ENCODE measurements at regions not wholly inside any gene's neighbourhood (a gene's known extent, or its start where the extent isn't known, plus 50 kb on each side); places are given as distances from the start of the nearest gene placed in this dataset.
"Not testable (repeated sequence)": the region's sequence is repeated elsewhere in the genome, so short reads cannot be mapped to it uniquely, and the experiment has no call there.

DNA sequence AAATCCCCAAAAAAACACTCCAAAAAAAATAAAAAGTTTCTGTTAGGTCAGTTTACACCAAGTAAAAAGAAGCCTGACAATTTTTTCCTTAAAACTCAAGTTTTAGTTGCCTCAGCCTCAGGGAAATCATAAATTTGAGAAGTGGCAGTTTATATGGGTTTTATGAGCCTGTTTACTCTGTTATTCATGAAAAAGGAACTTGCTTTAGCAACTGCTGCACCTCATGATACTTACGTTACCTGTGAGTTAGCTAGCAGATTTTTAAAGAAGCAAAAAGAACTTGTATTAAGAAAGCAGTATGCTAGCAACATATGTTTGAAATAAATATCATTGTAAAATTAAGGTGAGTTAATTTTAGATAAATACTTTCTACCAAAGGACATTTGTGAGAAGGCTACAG lies 1264.5 kb upstream of the PHF14 start:
- DNase-seq (ENCODE audit: low spot score): no peak

DNA sequence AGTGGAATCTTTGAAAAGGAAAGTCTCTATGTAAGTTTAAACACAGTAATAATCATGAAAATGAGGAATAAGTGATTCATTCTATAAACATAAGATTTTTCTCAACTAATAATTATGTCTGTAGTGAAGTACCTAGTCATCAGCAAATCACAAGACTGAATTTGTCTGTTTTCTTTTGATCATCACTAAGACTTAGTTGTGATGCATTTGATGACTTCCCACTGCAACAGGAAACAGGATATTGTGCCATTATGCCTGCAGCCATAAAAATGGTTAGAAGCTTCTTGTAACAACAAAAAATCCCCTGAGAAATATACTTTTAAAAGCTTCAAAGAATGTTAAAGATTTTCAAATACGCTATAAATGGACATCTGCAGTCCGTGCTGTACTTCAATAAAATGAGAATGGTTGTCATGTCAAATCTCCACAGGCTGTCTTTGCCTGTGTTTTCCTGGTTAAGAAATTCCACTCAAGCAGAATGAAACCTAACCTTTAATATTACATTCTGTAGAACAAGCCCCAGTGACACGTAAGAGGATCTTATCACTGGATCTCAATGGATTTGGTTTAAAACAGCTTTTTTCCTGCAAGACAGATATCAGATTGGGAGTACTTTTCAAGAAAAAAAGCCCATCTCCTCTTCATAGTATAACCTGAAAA lies 1262.3 kb upstream of the PHF14 start:
- no peak for DNase-seq (ENCODE audit: low spot score)

DNA sequence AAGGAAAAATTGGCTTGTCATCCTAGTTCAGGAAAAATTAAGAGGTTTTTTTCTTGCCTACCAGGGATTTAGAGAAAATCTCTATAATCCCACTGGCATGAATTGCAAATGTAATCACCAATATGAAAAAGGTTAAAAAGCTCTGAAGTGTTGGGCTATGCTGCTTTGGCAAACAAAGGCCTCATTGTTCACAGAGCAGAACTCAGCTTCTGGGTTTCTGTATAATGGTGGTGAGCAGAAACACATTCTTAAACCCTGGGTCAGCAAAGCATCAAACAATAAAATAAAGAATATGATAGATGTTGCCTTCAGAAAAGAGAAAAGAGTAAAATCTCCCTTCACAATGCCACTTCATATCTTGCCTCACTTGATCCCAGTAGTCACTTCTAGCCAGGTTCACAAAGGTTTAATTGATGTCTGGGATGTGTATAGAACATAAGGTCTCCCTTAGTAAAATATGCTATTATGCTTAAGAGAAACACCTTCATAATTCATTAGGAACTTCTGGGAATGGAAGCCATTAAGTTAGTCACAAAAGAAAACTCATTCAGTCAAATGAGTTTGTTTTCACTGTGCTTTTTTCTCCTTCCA lies 1255.5 kb upstream of the PHF14 start:
- no peak for DNase-seq (ENCODE audit: low spot score)

DNA sequence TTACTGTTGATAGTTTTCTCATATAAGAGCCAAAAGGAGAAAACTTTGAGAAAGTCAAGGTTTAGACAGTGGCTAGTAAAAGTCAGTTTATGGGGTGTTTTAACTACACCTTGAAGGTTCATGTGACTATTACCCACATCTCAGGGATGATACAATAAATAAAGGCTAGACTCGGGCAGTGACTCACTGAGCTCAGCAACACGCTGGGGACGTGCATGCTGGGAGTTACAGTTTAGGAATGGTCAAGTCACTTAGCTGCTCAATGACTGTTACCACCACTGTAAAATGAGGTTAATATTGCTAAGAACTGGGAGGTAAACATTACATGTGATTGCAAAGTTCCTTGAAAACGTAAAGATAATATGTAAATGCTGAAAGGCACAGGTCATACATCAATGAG lies 1254.4 kb upstream of the PHF14 start:
- no peak for DNase-seq (ENCODE audit: low spot score)

DNA sequence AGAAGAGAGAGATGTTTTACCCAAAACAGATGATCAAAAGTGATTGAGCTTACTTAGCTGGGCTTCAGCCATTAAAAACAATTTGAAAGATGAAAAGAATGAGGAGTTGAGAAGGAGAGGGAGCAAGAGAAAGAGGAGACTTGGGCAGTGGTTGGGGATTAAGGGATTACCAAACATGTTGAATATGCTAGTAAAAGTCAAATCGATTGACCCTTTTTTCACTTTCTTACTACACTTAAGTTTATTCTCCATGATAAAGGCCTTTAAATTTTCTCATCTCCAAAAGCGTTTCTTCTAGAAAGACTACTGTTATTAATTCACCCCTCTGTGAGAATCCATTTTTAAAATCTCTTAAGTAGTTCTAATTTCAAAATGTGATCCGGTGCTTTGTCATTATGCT lies 1254.0 kb upstream of the PHF14 start:
- no peak for DNase-seq (ENCODE audit: low spot score)

DNA sequence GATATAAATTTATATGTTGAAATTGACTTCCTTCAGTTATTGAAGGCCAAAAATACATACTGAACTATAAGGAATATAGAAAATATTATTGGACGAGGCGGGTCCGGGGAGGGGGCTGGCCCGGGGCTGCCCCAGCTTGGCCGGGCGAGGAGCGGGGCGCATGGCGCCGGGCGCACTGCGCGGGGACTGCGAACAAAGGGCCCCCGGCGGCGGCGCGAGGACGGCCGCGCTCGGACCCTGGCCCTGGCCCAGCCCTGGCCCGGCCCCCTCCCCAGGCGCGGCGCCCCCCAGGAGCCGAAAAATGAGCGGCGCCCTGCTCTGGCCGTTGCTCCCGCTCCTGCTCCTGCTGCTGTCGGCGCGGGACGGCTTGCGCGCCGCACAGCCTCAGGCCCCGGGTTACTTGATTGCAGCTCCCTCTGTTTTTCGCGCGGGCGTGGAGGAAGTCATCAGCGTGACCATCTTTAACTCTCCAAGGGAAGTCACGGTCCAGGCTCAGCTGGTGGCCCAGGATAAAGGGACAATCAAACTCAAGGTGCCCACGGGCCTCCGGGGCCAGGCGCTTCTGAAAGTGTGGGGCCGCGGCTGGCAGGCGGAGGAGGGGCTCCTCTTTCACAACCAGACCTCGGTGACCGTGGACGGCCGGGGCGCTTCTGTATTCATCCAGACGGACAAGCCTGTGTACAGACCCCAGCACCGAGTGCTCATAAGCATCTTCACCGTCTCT lies 1247.6 kb upstream of the PHF14 start:
- not testable (repeated sequence) for DNase-seq (ENCODE audit: low spot score)

DNA sequence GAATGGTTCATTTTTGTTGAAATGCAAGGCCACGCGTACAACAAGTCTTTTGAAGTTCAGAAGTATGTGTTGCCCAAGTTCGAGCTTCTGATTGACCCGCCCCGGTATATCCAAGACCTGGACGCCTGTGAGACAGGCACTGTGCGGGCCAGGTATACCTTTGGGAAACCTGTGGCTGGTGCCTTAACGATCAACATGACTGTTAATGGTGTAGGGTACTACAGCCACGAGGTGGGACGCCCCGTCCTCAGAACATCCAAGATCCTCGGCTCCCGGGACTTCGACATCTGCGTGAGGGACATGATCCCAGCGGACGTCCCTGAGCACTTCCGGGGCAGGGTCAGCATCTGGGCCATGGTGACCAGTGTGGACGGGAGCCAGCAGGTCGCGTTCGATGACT lies 1246.9 kb upstream of the PHF14 start:
- DNase-seq (ENCODE audit: low spot score): not testable (repeated sequence)

DNA sequence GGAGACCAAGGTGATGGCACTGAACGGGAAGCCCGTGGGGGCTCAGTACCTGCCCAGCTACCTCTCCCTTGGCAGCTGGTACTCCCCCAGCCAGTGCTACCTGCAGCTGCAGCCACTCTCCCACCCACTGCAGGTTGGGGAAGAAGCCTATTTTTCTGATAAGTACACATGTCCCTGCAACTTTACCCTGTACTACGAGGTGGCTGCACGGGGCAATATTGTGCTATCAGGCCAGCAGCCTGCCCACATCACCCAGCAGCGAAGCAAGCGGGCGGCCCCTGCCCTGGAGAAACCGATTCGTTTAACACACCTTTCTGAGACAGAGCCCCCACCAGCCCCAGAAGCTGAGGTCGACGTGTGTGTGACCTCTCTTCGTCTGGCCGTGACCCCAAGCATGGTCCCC lies 1246.2 kb upstream of the PHF14 start:
- DNase-seq (ENCODE audit: low spot score): not testable (repeated sequence)

DNA sequence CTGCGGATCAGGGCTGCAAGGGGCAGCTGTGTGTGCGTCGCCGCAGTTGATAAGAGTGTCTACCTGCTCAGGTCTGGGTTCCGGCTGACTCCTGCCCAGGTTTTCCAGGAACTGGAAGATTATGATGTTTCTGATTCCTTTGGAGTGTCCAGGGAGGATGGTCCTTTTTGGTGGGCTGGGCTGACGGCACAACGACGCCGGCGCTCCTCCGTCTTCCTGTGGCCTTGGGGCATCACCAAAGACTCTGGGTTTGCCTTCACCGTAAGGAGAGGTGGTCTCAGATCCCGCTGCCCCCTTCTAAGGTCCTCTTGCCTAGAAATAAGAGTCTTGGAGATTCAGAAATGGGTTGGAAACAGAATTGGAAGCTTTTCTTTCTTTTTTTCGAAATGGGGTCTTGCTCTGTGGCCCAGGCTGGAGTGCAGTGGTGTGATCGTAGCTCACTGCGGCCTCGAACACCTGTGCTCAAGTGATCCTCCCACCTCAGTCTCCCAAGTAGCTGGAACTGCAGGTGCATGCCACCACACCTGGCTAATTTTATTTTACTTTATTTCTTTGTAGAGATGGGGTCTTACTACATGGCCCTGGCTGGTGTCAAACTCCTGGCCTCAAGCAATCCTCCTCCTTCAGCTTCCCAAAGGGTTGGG lies 1245.5 kb upstream of the PHF14 start:
- not testable (repeated sequence) for DNase-seq (ENCODE audit: low spot score)

DNA sequence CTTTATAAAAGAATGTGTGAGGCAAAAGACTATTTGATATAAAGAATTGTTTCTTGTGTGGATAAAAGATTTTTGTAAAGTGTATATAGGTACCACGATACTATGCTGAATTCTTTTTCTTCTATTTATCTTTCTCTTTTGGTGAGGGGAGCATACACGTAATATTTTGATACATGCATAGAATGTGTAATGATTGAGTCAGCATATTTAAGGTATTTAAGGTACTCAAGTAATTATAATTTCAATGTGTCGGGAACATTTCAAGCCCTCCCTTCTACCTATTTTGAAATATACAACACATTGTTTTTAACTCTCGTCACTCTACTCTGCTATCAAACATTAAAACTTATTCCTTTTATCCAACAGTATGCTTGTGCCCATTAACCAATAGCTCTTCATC lies 1221.6 kb upstream of the PHF14 start:
- DNase-seq (ENCODE audit: low spot score): no peak

DNA sequence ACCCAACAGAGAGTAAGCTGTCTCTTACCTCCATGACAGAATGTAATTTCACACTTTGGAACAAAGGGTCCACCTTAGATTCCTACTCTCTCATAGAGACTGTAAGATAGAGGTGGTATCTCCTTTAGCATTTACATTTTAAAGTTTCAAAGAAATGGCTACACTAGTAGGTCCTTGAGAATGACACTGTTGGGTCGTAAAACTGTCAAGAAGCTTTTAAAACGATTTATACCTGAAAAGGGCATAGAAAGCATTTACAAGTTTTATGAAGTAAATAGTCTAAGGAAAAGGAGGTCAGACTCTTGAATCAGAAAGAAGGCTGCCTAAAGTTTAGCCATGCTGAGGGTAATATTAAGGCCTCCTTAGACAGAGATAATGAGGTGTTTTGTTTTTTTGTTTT lies 1212.4 kb upstream of the PHF14 start:
- DNase-seq (ENCODE audit: low spot score): no peak

DNA sequence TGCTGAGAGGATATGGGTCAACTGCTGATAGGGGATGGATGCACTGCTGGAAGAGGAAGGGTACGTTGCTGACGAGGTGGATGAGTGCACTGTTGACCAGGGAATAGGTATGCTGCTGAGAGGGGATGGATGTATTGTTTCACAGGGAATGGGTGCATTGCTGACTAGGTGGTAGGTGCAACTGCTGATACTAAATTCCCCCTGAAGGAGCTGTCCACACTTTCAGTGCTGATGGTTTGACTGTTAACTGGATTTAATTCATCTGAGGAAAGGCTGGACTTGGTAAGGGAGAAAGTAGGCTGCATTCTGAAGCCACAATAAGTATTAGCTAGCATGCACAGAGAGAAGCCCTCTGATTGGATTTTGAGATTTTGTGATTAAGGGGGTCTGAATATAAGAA lies 1196.8 kb upstream of the PHF14 start:
- no peak for DNase-seq (ENCODE audit: low spot score)

DNA sequence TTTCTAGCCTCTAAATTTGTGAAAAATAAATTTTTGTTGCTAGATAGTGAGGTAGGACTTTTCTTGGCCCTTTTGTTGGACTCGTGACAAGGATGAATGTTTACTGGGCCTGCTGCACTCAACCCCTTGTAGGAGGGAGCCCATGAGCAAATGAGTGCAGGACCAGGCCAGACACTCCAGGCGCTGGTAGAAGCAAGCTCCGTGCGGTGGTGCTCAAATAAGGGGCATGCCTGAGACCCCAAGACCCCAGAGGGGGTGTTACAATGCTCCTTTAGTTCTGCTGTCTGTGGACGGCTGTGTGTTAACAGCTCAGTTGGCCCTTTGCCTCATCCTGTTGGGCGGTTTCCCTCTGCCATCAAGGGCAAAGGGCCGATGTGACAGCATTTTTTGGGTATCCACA lies 1195.3 kb upstream of the PHF14 start:
- no peak for DNase-seq (ENCODE audit: low spot score)

DNA sequence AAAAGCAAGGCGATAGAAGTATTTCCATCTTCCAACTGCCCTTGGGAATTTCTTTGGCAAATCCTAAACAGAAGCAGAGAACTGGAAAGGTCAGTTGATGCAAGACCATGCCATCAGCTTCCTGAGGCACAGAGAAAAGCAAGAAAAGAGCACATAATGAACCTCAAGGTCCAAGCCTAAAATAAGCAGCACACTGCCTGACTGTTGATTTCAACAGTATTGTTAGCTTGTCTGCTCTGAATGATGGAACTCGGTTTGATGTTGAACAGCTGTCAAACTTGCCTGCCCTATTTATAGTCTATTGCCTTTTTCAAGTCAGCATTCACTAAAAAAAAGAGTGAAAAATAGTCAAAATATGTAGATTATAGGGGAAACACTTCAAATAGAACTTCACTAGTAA lies 1192.0 kb upstream of the PHF14 start:
- DNase-seq (ENCODE audit: low spot score): no peak

DNA sequence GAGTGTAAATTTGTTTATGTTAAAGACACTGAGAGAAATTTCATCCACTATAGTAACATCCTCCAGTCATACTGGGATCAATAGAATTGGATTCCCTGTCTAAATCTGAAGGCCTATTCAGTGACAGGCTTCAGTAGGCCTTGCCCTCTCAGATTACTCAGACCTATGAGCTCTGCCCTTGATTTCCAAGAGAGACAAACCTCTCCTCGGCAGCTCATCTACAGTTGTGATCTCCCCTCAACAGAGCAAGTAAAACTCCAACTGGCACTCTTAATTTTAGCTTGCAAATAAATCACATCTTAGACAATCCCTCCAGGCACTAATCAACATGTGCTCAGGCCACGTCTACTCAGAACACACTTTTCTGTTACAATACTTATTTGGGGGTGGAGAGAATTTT lies 1191.4 kb upstream of the PHF14 start:
- no peak for DNase-seq (ENCODE audit: low spot score)

DNA sequence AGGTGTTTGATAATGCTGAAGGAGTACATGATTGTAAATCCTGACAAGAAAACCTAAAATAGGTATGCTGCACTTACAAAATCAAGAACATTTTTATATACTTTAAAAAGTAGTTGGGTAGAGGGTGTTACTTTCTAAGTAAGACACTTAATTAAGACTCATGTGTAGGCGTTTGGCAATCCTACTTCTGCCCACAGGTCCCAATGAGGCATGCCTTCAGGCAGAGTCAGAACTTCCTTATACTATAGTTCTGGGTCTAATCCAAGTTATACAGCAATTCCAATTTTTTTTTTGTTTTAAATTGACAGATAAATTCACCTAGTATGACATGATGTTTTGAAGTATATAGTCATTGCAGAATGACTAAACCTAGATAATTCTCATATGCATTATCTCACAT lies 1188.5 kb upstream of the PHF14 start:
- no peak for DNase-seq (ENCODE audit: low spot score)

DNA sequence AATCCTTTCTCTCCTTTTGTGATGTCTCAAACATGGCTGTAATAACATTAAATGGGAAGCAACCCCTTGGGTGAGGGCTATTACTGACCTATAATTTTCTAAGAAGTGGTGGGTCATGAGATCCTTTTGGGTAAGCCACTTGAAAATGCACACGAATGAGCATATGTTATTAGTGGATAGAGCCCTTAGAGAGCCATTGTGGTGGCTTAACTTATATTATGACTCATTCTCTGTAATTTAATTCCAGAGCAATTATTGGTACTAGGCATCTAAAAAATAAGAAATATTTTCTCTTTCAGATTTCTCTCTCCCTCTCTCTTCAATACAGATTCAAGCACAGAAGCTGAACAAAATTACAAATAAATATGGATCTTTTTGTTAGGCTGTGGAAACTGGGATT lies 1177.4 kb upstream of the PHF14 start:
- DNase-seq (ENCODE audit: low spot score): no peak

DNA sequence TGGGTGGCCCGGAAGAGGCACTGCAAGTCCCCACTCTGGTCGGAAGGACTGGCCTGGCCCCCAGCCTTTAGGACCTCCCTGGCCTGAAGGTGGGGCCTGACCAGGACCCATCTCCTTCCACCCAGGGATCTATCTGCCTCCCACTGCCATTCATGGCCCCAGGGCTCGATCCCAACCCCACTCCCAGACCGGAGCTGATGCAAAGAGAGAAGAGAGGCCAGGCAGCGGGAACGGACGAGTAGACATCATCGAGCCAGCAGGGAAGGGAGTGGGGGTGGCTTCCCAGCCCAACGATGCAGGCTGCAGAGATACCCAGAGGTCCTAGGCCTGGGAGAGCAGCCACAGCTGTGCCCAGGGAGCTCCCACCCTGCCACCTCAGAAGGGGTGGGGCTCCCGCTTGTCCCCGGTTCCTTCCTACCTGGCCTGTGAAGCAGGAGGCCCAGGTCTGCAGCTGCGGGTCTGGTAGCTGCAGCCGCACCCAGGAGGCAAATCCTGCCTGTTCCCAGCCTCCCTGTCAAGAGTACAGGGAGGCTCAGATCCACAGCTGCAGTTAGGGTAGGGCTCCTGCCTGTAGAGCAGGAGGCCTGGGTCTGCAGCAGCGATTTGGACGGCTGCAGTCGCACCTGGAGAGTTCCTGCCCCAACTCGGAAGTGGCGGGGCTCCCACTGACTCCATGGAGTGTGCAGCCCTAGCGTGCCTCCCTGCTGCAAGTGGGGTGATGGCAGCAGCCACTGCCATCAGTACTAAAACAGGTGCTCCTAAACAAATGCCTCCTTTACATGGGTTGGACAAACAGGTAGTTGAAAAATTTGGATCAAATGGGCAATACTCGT lies 1151.0 kb upstream of the PHF14 start:
- DNase-seq (ENCODE audit: low spot score): no peak

DNA sequence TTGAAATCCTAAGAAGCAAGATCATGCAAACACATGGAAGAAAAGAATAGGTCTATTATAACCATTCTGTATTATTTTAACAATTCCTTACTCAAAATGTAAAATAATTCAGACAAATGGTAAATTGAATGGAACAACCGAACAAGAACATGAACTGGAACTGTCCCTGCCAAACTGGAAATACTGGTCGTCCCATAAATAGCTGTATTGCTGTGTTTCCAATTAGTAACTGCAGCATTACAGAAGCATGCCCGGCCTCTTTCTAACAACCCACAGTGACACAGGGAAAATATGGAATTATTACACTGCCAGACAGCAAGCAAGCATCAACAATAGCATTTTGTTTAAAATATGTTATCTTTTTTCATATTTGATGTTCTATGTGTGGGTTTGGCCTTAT lies 1138.5 kb upstream of the PHF14 start:
- DNase-seq (ENCODE audit: low spot score): peak; percentile 16

DNA sequence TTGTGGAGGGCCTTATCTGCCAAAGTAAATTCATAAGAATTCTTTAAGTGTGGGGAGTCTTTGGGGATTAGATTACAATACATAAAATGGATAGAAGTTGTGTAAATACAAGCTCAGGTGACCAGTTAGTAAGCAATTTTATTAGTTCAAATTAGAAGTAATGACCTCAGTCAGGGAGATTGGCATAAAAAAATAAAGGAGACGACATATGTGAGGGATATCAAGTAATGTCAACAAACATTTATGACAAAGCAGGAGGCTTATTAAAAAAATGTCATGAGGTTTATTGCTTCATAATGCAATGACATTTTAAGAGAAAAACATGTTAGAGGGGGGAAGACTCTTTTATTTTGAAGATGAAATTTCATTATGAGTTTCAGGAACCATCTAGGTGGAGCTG lies 1137.0 kb upstream of the PHF14 start:
- DNase-seq (ENCODE audit: low spot score): no peak

DNA sequence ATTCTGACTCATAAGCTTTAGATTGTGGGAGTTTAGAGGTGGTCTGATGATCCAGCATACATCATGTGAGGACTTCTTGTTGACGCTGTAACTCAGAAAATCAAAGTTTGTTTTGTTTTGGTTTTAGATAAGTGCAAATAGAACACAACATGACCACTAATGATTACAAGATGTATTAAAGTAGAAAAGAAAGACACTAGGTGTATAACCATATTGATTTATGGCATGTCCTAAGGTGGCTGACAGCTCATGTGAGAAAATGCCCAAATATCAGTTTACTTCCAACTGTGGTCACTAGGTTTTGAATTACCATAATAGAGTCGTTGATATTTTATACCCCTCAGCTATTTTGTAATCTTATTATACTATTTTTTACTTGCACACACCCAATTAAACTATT lies 1131.4 kb upstream of the PHF14 start:
- no peak for DNase-seq (ENCODE audit: low spot score)

DNA sequence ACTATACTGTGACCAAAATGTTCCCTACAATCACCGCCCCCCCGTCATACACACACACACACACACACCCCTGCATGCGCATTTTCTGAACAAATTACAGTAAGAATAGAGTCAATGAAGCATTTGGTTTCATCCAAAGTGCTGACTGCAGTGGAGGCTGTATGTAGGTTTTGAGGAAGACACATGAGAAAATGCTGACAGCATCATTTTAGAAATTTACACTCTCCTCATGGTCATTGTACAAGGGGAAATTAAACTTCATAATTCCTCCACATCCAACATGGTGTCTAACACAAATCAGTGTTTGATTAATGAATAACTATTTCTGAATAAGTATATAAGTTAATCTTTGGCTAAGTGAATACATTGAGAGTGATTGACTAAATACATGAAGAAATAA lies 1126.8 kb upstream of the PHF14 start:
- DNase-seq (ENCODE audit: low spot score): no peak

Measured in HT-29 (cell line).